ENCODE measurements at regions not wholly inside any gene's neighbourhood (a gene's known extent, or its start where the extent isn't known, plus 50 kb on each side); places are given as distances from the start of the nearest gene placed in this dataset.

- DNase-seq (ENCODE audit: low spot score) = no peak
Measured at GRCh38 chr1:4529446-4530165, 124.8 kb upstream of the AJAP1 start.

DNA sequence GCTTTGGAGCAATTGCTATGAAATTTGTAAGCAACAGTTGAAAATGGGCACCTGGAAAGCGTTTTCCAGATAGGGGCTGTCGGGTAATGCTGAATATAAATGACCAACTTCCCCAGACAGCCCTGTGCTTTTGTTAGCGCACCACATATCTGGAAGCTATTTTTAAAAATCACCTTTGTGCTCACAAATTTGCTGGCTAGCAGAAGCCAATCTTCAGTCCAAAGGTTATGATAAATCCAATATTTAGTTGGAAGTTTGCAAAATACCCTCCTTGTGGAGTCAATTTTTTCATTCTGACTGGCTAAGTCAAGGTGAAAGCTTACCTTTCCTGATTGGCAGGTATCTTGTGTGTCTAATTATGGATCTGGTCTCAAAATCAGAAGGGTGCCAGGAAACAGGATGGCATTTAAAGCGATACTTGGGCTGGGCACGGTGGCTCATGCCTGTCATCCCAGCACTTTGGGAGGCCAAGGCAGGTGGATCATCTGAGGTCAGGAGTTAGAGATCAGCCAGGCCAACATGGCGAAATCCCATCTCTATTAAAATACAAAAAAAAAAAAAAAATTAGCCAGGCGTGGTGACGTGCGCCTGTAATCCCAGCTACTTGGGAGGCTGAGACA, 124.1 kb upstream of the AJAP1 start:
- DNase-seq (ENCODE audit: low spot score) = no peak

GRCh38 chr1:4531842-4532241, 122.6 kb upstream of the AJAP1 start:
- DNase-seq (ENCODE audit: low spot score) = no peak

DNA sequence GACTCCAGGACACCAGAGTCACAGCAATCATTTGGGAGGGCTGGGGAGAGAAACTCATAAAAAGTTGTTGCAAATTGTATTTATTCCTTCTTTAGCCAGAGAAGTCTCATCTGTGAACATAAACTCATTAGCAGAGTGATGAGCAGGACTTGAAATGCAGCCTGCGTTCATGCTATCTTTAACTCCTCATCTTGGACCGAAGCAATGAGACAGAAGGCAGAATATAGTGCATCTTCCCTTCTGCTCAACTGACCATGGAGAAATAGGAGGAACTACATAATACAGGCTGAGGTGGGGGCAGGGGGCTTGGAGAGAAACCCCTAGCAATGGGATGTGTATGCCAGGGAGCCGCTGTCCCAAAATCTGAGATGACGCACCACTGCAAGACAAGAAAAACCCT, 121.8 kb upstream of the AJAP1 start:
- DNase-seq (ENCODE audit: low spot score) = no peak

- no peak for DNase-seq (ENCODE audit: low spot score)
Measured at GRCh38 chr1:4546911-4547310, 107.5 kb upstream of the AJAP1 start.

DNA sequence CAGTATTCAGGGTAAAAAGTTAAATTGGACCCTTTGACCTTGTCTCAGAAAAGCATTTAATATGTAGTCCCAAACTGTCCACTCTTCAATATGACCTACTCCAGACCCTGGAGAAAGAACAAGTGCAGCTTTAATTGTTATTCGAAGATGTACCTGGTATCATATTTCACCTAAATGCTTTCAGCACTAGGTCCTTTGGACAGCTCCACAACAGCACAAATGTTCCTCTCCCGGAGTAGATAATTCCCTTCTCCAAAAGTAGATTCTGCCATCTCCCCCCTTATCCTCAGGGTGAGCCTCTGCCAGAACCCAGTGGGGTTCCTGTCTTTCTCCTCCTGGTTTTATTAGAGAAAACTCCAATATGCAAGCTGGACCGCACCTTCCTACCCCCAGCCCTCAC, 104.5 kb upstream of the AJAP1 start:
- DNase-seq (ENCODE audit: low spot score) = no peak

DNA sequence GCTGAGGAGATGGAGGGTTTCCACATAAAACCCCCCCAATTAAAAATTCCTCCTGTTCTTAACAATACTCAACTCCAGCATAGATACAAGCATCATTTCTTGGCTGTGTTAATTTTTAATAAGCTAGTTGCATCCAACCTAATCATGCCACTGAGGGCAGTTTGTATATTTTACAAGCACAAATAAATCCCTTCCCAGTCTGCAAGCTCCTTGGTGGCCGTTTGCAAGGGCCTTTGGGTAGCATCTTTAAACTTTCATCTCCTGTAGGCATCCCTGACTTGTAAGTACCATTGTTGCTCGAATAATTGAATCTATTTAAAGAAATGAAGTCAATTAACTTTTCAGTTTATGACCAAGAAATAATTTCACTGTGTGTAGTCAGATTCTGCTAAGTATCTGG, 103.5 kb upstream of the AJAP1 start:
- no peak for DNase-seq (ENCODE audit: low spot score)

DNA sequence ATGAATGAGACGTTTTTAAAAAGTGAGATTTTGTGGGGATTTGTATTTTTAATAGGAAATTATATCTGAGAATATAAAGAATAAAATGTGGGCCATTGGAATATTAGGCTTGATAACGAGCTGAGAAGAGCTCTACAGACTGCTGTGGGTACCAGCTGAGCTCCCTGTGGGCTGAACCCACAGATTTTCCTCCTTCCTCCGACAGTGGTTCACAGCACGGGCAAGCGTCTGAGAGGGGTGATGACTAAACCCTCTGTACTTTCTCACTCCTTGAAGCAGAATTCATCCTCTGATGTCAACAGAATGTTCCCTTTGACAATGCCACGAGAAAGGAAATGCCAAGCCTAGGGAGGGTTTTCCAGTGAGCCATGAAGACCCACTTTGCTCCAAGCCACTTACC, 102.7 kb upstream of the AJAP1 start:
- no peak for DNase-seq (ENCODE audit: low spot score)

- DNase-seq (ENCODE audit: low spot score) = no peak
Measured at GRCh38 chr1:4553761-4554160, 100.6 kb upstream of the AJAP1 start.

GRCh38 chr1:4554271-4554865, 100.0 kb upstream of the AJAP1 start:
- no peak for DNase-seq (ENCODE audit: low spot score)

GRCh38 chr1:4557949-4558348, 96.5 kb upstream of the AJAP1 start:
- no peak for DNase-seq (ENCODE audit: low spot score)

DNA sequence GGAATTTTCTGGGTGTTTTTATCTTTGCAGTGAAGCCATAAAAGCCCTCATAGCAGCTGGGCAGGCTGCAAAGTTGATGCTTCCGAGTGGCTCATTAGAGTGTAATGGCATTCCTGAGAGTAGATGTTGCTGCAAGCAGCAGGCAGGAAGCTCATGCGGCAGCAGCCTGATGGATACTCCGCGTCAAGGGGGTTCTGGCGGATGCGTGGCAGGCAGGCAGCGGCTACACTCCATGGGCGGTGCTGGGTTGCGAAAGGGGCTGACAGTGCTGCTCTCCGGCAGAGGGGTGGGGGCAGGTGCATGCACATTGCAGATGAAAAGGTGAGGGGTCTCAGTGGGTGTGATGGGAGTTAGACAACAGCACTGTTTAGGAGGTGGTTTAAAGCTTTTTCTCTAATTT, 93.2 kb upstream of the AJAP1 start:
- DNase-seq (ENCODE audit: low spot score) = no peak

DNA sequence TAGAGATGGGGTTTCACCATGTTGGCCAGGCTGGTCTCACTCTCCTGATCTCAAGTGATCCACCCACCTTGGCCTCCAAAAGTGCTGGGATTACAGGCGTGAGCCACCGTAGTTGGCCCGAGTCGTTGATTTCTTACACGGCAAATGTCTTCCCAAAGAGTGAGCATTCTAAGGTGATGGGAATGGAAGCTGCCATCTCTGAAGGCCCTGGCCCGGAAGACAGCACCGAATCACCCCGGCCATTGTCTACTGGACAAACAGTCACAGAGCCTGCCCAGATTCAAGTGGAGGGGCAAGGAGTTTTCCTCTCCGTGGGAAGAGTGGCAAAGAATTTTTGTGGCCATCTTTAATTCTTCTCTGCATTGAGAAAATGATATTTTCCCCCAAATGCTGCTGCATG, 92.1 kb upstream of the AJAP1 start:
- DNase-seq (ENCODE audit: low spot score) = no peak

- DNase-seq (ENCODE audit: low spot score) = peak; percentile 54
Measured at GRCh38 chr1:4563586-4563985, 90.8 kb upstream of the AJAP1 start.

DNA sequence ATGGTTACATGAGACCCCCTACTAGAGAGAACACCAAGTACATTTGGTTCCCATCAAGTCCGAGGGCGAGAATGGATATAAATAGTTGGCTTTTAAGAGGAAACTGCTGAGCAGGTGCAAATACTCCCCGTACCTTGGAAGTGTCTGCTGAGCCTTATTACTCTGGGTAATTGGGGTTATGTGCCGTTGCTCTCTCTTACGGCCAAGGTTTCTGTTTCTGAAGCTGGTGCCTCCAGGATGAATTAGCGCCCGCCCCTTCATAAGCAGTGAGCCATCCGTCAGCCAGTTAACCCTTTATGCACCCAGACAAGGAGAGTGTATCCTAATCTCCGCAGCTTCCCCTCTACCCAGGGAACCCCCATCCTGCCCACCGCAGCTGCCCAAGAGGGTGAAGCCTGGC, 90.4 kb upstream of the AJAP1 start:
- no peak for DNase-seq (ENCODE audit: low spot score)

- DNase-seq (ENCODE audit: low spot score) = no peak
Measured at GRCh38 chr1:4565166-4565565, 89.2 kb upstream of the AJAP1 start.

DNA sequence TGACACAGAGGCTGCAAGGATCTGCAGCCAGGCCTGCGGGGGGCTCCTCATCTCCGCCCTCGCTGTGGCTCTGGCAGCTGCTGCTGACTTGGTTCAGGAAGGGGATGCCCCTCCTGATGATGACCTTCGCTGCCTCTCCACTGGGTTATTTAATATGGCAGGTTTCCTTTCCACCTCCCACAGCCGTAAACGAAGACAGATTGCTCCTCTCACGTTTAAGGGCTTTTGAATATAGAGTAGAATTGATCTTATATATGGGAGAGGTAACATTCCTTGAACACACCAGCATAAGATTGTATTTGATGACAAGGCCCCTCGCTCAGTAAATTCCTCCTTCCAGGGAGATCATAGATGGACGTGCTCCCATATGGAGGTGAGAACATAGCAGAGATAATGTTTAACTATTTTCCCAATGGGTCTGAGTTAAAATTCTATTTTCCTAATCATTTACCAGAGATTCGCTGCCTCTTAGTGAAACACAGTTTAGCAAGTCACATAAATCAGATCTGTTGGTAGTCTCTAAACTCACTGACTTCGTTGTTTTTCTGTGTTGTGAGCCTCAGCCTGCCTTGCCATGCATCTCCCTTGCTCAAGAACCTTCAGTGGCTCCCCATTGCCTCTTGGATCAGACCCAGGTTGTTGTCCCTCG, 88.5 kb upstream of the AJAP1 start:
- no peak for DNase-seq (ENCODE audit: low spot score)

DNA sequence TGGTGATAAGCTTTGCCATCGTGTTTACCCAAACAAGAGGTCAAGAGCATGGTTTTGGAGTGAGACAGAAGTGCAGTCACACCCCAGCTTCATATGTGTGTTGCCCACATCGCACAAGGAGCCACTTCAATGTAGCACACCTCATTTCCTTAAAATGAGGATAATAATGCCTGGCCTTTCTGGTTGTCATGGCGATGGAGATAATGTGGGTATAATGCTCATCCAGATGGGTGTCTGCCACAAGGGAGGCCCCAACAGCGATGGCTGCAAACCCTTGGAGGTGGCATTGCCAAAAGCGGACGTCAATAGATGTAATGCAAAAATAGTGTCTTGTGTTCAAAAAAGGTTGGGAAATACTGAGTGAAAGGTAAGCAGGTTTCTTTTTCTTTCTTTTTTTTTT, 83.1 kb upstream of the AJAP1 start:
- DNase-seq (ENCODE audit: low spot score) = no peak

DNA sequence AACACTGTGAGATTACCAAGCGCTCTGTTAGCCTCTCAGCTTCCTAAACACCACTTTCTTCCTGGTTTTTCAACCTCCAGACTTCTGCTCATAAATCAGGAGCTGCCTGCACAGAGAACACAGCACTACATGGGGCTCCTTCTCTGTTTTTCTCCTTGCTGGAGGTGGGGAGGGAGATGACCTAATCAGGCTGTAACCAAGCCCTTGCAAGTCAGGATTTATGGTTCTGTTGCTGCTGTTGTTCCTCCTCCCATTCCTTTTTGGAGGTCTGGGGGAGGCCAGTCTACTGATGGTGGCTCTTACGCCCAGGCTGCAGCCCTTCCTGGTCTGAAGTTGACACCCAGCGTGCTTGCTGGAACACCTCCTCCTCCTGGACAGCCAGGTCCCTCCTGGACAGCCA, 80.9 kb upstream of the AJAP1 start:
- DNase-seq (ENCODE audit: low spot score) = no peak

DNA sequence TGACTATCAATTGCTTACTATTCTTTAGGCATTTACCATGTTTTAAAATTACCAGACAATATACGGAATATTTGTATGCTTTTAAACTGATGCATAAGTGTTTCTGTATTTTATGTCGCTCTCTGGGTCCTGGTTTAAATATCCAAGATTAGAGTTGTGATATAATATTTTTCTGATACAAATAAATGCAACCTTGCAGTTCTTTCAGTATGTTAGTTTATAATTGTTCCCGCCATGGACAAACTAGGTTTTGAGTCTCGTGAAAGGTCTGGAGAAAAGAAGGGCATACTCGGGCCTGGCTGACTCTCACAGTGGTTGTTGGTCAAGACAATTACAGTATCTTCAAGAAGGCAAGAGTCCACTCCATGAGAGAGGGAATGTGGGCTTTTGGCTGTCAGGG, 72.6 kb upstream of the AJAP1 start:
- no peak for DNase-seq (ENCODE audit: low spot score)

DNA sequence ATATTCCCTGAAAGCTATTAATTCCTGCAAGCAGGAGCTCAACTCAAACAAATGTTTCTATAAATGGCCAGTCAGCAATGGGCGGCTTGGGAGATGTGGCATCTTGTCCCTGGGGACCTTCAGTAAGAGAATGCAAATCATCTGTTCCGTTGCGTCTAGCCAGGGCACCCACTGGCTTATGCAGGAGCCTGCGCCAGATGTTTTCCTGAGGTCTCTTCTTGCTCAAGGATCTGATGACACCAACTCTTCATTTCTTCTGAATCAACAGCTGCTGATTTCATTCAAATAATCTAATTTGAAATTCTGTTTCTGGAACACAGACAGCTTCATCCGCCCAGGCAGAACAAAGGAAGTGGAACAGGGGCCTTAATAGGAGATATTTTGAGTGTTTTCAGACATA, 70.0 kb upstream of the AJAP1 start:
- no peak for DNase-seq (ENCODE audit: low spot score)

GRCh38 chr1:4585216-4585615, 69.2 kb upstream of the AJAP1 start:
- DNase-seq (ENCODE audit: low spot score) = peak; percentile 79

GRCh38 chr1:4585705-4586104, 68.7 kb upstream of the AJAP1 start:
- no peak for DNase-seq (ENCODE audit: low spot score)
